Endothelial cell of umbilical vein (primary cell): ENCODE measurements at regions not wholly inside any gene's neighbourhood (a gene's known extent, or its start where the extent isn't known, plus 50 kb on each side); places are given as distances from the start of the nearest gene placed in this dataset.

Experiments
- BruUV-seq: library from RNA; stranded (reverse); fragments of 400-500 nt; replicated peaks from 2 replicates; lab custom pipeline; 2021; lab: Mats Ljungman, UMichigan
- CTCF ChIA-PET: fragments of 300-600, 350-600 bp; sonication (Branson Sonifier 250); formaldehyde crosslinking; loops from one replicate; lab custom pipeline; 2021; ENCODE audit warnings: antibody characterized with exemption, inconsistent platforms; lab: Charles Lee
- POLR2A ChIA-PET: fragments of 300-600, 350-600 bp; sonication (Branson Sonifier 250); formaldehyde crosslinking; loops from one replicate; lab custom pipeline; 2021; ENCODE audit warnings: antibody characterized with exemption, inconsistent platforms; lab: Charles Lee
- DNase-seq: peaks from one replicate; pipeline ENCODE4 v3.0.0-alpha.2; 2011; ENCODE audit warnings: low read depth, low spot score
- FAIRE-seq: peaks from 2 replicates; lab custom pipeline; 2011; peaks lifted over from hg19 to GRCh38; lab: Jason Lieb, UNC
- H2AFZ ChIP-seq: 2 replicates; pipeline ENCODE4 v1.6.0; 2012; ENCODE audit warnings: low read depth, low read length, control low read depth, inconsistent platforms
- H3K27ac ChIP-seq: 2 replicates; pipeline ENCODE4 v1.5.1; 2011; ENCODE audit warnings: low read depth, mild to moderate bottlenecking, control low read depth, low read length, moderate library complexity; ENCODE audit not compliant: insufficient read depth
- H3K27me3 ChIP-seq, 2 experiments: 2 replicates each; pipeline versions ENCODE4 v1.6.0 to v1.6.1; 2011; ENCODE audit warnings: low read length in 2 of 2, mixed read lengths in 1 of 2; ENCODE audit not compliant: control insufficient read depth in 2 of 2, insufficient read depth in 2 of 2
- H3K36me3 ChIP-seq, 2 experiments: 2 replicates in 1 of 2; 3 replicates in 1 of 2; pipeline ENCODE4 v1.5.1; 2011; ENCODE audit warnings: low read length in 2 of 2, mild to moderate bottlenecking in 1 of 2, moderate library complexity in 1 of 2; ENCODE audit not compliant: control insufficient read depth in 2 of 2, insufficient read depth in 2 of 2; ENCODE audit errors: extremely low read depth in 1 of 2
- H3K4me1 ChIP-seq: 3 replicates; pipeline ENCODE4 v1.5.1; 2011; ENCODE audit warnings: mild to moderate bottlenecking, low read length; ENCODE audit not compliant: control insufficient read depth, insufficient read depth; ENCODE audit errors: extremely low read depth
- H3K4me2 ChIP-seq: 2 replicates; pipeline ENCODE4 v1.6.1; 2011; ENCODE audit warnings: low read length, control low read depth, mixed read lengths; ENCODE audit not compliant: insufficient read depth
- H3K4me3 ChIP-seq, 3 experiments: fragments of 200-600 bp in 1 of 3; sonication (generic), shearing (Covaris generic) in 1 of 3; replicated peaks in 1 of 3; 2 replicates each; pipeline ENCODE4 v1.5.1; 2011 to 2016; ENCODE audit warnings: control low read depth in 3 of 3, low read length in 3 of 3, mild to moderate bottlenecking in 2 of 3, inconsistent platforms in 1 of 3, low read depth in 1 of 3, moderate library complexity in 1 of 3; ENCODE audit not compliant: insufficient read depth in 1 of 3
- H3K79me2 ChIP-seq: 2 replicates; pipeline ENCODE4 v1.6.0; 2012; ENCODE audit warnings: low read length, inconsistent platforms; ENCODE audit not compliant: control insufficient read depth, insufficient read depth
- H3K9ac ChIP-seq: replicated peaks from 2 replicates; pipeline ENCODE3; 2011; ENCODE audit warnings: low read length, control low read depth; ENCODE audit not compliant: insufficient read depth; ENCODE audit errors: extremely low read depth
- H3K9me1 ChIP-seq: replicated peaks from 3 replicates; pipeline ENCODE4 v1.6.0; 2011; ENCODE audit warnings: mild to moderate bottlenecking, low read length; ENCODE audit not compliant: control insufficient read depth, insufficient read depth; ENCODE audit errors: extremely low read depth
- H3K9me3 ChIP-seq: replicated peaks from 2 replicates; pipeline ENCODE4 v1.5.1; 2012; ENCODE audit warnings: low read length, inconsistent platforms; ENCODE audit not compliant: control insufficient read depth, insufficient read depth
- H4K20me1 ChIP-seq: replicated peaks from 2 replicates; pipeline ENCODE3; 2011; ENCODE audit warnings: mild to moderate bottlenecking, low read length; ENCODE audit not compliant: control insufficient read depth, insufficient read depth; ENCODE audit errors: extremely low read depth
- CTCF ChIP-seq, 2 donors: IDR thresholded peaks; 1 replicate in 1 of 2; 2 replicates in 1 of 2; pipeline ENCODE4 v1.5.1; 2011; ENCODE audit warnings: low read length in 2 of 2, mild to moderate bottlenecking in 2 of 2, moderate library complexity in 2 of 2, control low read depth in 1 of 2, inconsistent platforms in 1 of 2, low read depth in 1 of 2; ENCODE audit not compliant: insufficient read depth in 1 of 2; ENCODE audit errors: extremely low read depth in 1 of 2
- EZH2 ChIP-seq: IDR thresholded peaks from 2 replicates; pipeline ENCODE4 v1.6.1; 2012; ENCODE audit warnings: borderline replicate concordance, low read depth, mild to moderate bottlenecking, moderate library complexity, low read length, inconsistent platforms; ENCODE audit not compliant: severe bottlenecking
- FOS ChIP-seq: IDR thresholded peaks from 2 replicates; pipeline ENCODE4 v1.6.1; 2011; ENCODE audit warnings: mild to moderate bottlenecking, low read length, moderate library complexity, borderline replicate concordance; ENCODE audit not compliant: insufficient read depth
- GATA2 ChIP-seq: IDR thresholded peaks from 2 replicates; pipeline ENCODE4 v1.7.0; 2011; ENCODE audit warnings: low read depth, mild to moderate bottlenecking, moderate library complexity, mixed read lengths, low read length; ENCODE audit not compliant: insufficient read length, insufficient read depth
- JUN ChIP-seq: IDR thresholded peaks from 2 replicates; pipeline ENCODE4 v1.6.1; 2011; ENCODE audit warnings: borderline replicate concordance, low read depth; ENCODE audit not compliant: insufficient read length, insufficient read depth
- MYC ChIP-seq: IDR thresholded peaks from one replicate; pipeline ENCODE4 v1.6.1; 2011; ENCODE audit warnings: mild to moderate bottlenecking, low read depth, low read length
- POLR2AphosphoS5 ChIP-seq: IDR thresholded peaks from 2 replicates; pipeline ENCODE4 v1.6.1; 2012; ENCODE audit warnings: low read depth, mild to moderate bottlenecking, control low read depth, low read length, moderate library complexity; ENCODE audit not compliant: insufficient read depth
- dilution Hi-C: fragments of 300-500 bp; cut with MboI; formaldehyde crosslinking; loops from one replicate; pipeline ENCODE4 v1.15.0; 2019; ENCODE audit warnings: low sequenced_read_pairs; ENCODE audit not compliant: extremely low pct_ligation_motif_present
- intact Hi-C: fragments of 100-400 bp; cut with micrococcal nuclease; formaldehyde crosslinking; loops from one replicate; pipeline ENCODE4 v1.10.0; 2022

DNA sequence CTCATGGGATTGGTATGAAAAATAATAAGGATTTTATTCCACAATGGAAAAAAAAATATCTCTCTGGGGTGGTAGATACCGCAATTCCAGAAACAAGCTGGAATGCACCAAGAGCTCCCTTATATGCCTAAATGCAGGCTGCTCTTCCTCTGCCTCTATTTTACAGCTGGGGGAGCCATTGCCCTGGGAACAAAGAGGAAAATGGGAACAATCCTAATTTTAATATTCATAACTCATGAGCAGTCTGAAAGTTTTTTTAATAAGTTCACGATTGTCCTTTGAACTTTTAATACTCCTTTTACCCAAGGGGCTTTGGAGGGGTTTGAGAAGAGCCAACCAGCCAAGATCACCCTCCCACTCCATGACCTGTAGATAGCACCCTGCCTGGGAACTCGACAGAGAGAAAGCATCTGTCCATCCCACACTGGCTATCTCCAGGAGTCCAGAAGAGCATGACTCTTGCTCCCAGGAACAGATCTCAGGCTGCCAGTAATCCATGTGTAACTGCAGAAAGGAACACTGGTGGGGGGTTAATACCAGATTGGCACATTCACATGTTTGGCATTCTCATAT lies 74.7 kb downstream of the CD83 start:
- DNase-seq (no peak), FAIRE-seq (no peak)
- no peak overlapping the region for H3K4me3 ChIP-seq
- POLR2A ChIA-PET: no interaction called here
- TF ChIP-seq FOS (no peak), POLR2AphosphoS5 (no peak), JUN (no peak), GATA2 (no peak), MYC (no peak), CTCF (IDR thresholded peaks at IDR 0.05; ENCODE audit: extremely low read depth in 1 of 2, insufficient read depth in 1 of 2, low read depth in 1 of 2, low read length in 2 of 2) (no peak), EZH2 (no peak)
- BruUV-seq: no TSS peak
- intact Hi-C loops: no loop called here
- dilution Hi-C loops: no loop called here
- no peaks in the 10 kb centered on the region for H3K36me3 ChIP-seq
- CTCF ChIA-PET: no interaction called here
- H4K20me1 ChIP-seq: no peaks in the 10 kb centered on the region
- H3K9ac ChIP-seq: no peak overlapping the region
- H3K27me3 ChIP-seq: no peaks in the 10 kb centered on the region
- H2AFZ ChIP-seq: no peak overlapping the region
- H3K9me1 ChIP-seq: no peaks in the 10 kb centered on the region
- no peaks in the 10 kb centered on the region for H3K79me2 ChIP-seq
- no peaks in the 10 kb centered on the region for H3K9me3 ChIP-seq
- H3K4me2 ChIP-seq: no peak overlapping the region
- no peak overlapping the region for H3K27ac ChIP-seq
- H3K4me1 ChIP-seq: no peaks in the 10 kb centered on the region
